NCI-H510A treated with DMSO at 0.1 percent for 48 hours (cell line): ENCODE measurements at regions not wholly inside any gene's neighbourhood (a gene's known extent, or its start where the extent isn't known, plus 50 kb on each side); places are given as distances from the start of the nearest gene placed in this dataset.

ENCODE experiments used
- DNase-seq: peaks from one replicate; lab custom pipeline; 2025; lab: John Stamatoyannopoulos, UW

GRCh38 chr5:175805256-175806011 is 65.9 kb upstream of the CPLX2 start:
- DNase-seq = no peak

- no peak for DNase-seq
Observed at GRCh38 chr5:175808711-175809110, 62.7 kb upstream of the CPLX2 start.

GRCh38 chr5:175809531-175810121 is 61.8 kb upstream of the CPLX2 start:
- no peak for DNase-seq

GRCh38 chr5:175810457-175810856 is 60.9 kb upstream of the CPLX2 start:
- DNase-seq = no peak

- no peak for DNase-seq
Observed at GRCh38 chr5:175811589-175811988, 59.8 kb upstream of the CPLX2 start.

- DNase-seq = no peak
Observed at GRCh38 chr5:175813943-175814630, 57.3 kb upstream of the CPLX2 start.

GRCh38 chr5:175814691-175815090 is 56.7 kb upstream of the CPLX2 start:
- no peak for DNase-seq

- DNase-seq = no peak
Observed at GRCh38 chr5:175815126-175815913, 56.1 kb upstream of the CPLX2 start.

GRCh38 chr5:175816348-175816747 is 55.0 kb upstream of the CPLX2 start:
- DNase-seq = no peak

GRCh38 chr5:175819090-175819425 is 52.3 kb upstream of the CPLX2 start:
- no peak for DNase-seq

GRCh38 chr5:175820230-175820629 is 51.1 kb upstream of the CPLX2 start:
- DNase-seq = no peak
